Neuronal stem cell (in vitro differentiated cells): ENCODE measurements at regions not wholly inside any gene's neighbourhood (a gene's known extent, or its start where the extent isn't known, plus 50 kb on each side); places are given as distances from the start of the nearest gene placed in this dataset.

Source experiments
- DNase-seq: peaks from one replicate; pipeline ENCODE4 v3.0.0-alpha.2; 2013; ENCODE audit warnings: low spot score
- H2AFZ ChIP-seq: one replicate; pipeline ENCODE4 v1.6.1; 2013; ENCODE audit warnings: mild to moderate bottlenecking, low read length, inconsistent platforms
- H2AK5ac ChIP-seq: 2 replicates; pipeline ENCODE4 v1.6.1; 2013; ENCODE audit warnings: low read depth, mild to moderate bottlenecking, inconsistent platforms, low read length, moderate library complexity, mixed read lengths
- H2BK120ac ChIP-seq: 2 replicates; pipeline ENCODE4 v1.6.1; 2013; ENCODE audit warnings: low read depth, mild to moderate bottlenecking, inconsistent platforms, low read length, moderate library complexity, mixed read lengths
- H2BK12ac ChIP-seq: one replicate; pipeline ENCODE4 v1.6.1; 2013; ENCODE audit warnings: low read length, inconsistent platforms
- H2BK15ac ChIP-seq: 2 replicates; pipeline ENCODE4 v1.6.1; 2013; ENCODE audit warnings: mild to moderate bottlenecking, low read length, inconsistent platforms, mixed read lengths
- H2BK5ac ChIP-seq: one replicate; pipeline ENCODE4 v1.6.1; 2013; ENCODE audit warnings: inconsistent platforms, mild to moderate bottlenecking, low read length, moderate library complexity
- H3K14ac ChIP-seq: one replicate; pipeline ENCODE4 v1.6.1; 2013; ENCODE audit warnings: low read length, inconsistent platforms
- H3K18ac ChIP-seq: 2 replicates; pipeline ENCODE4 v1.6.1; 2013; ENCODE audit warnings: low read length, inconsistent platforms
- H3K23ac ChIP-seq: 2 replicates; pipeline ENCODE4 v1.6.1; 2013; ENCODE audit warnings: low read depth, mild to moderate bottlenecking, mixed read lengths, low read length, inconsistent platforms; ENCODE audit not compliant: poor library complexity
- H3K27ac ChIP-seq: replicated peaks from 3 replicates; pipeline ENCODE4 v1.5.1; 2013; ENCODE audit warnings: low read length, inconsistent platforms
- H3K27me3 ChIP-seq, 3 experiments: 2 replicates each; pipeline ENCODE4 v1.6.1; 2013; ENCODE audit warnings: low read length in 3 of 3, mild to moderate bottlenecking in 2 of 3, inconsistent platforms in 1 of 3, low read depth in 1 of 3, mixed read lengths in 1 of 3, moderate library complexity in 1 of 3; ENCODE audit not compliant: control insufficient read depth in 3 of 3, insufficient read depth in 3 of 3
- H3K36me3 ChIP-seq, 2 donors: replicated peaks in 1 of 2; 2 replicates each; pipeline ENCODE4 v1.6.1; 2013; ENCODE audit warnings: low read length in 2 of 2; ENCODE audit not compliant: control insufficient read depth in 2 of 2, insufficient read depth in 2 of 2
- H3K4ac ChIP-seq: 2 replicates; pipeline ENCODE4 v1.6.1; 2013; ENCODE audit warnings: inconsistent platforms, mild to moderate bottlenecking, low read length, moderate library complexity
- H3K4me1 ChIP-seq, 2 donors: 1 replicate in 1 of 2; 2 replicates in 1 of 2; pipeline ENCODE4 v1.6.1; 2013; ENCODE audit warnings: low read length in 2 of 2, low read depth in 1 of 2; ENCODE audit not compliant: control insufficient read depth in 2 of 2, insufficient read depth in 1 of 2
- H3K4me2 ChIP-seq: one replicate; pipeline ENCODE4 v1.6.1; 2013; ENCODE audit warnings: mild to moderate bottlenecking, low read length, inconsistent platforms; ENCODE audit not compliant: insufficient read depth, poor library complexity, severe bottlenecking
- H3K4me3 ChIP-seq, 2 donors: 2 replicates each; pipeline ENCODE4 v1.5.1; 2013; ENCODE audit warnings: low read length in 2 of 2, mild to moderate bottlenecking in 2 of 2, inconsistent platforms in 1 of 2, moderate library complexity in 1 of 2
- H3K79me1 ChIP-seq: one replicate; pipeline ENCODE4 v1.6.1; 2013; ENCODE audit warnings: low read depth, mild to moderate bottlenecking, inconsistent platforms, low read length, moderate library complexity
- H3K9ac ChIP-seq: one replicate; pipeline ENCODE4 v1.6.1; 2013; ENCODE audit warnings: mild to moderate bottlenecking, low read depth, low read length, inconsistent platforms; ENCODE audit not compliant: poor library complexity
- H3K9me3 ChIP-seq, 2 donors: replicated peaks in 1 of 2; 2 replicates each; pipeline versions ENCODE3 to v1.6.1; 2013; ENCODE audit warnings: low read length in 2 of 2, mild to moderate bottlenecking in 2 of 2, inconsistent platforms in 1 of 2, low read depth in 1 of 2, mixed read lengths in 1 of 2, moderate library complexity in 1 of 2; ENCODE audit not compliant: control insufficient read depth in 2 of 2, insufficient read depth in 1 of 2
- H4K8ac ChIP-seq: one replicate; pipeline ENCODE4 v1.6.1; 2013; ENCODE audit warnings: low read depth, mild to moderate bottlenecking, inconsistent platforms, low read length, moderate library complexity
- H4K91ac ChIP-seq: one replicate; pipeline ENCODE4 v1.6.1; 2013; ENCODE audit warnings: low read length, low read depth, mild to moderate bottlenecking, inconsistent platforms; ENCODE audit not compliant: poor library complexity
- WGBS, 2 donors: extraction: QIAGEN DNeasy Blood & Tissue Kit; methylation state at CpG; one replicate each; pipeline ENCODE4 v1.1.7; 2013; ENCODE audit warnings: missing lambda C conversion rate in 2 of 2, mixed read lengths in 1 of 2; ENCODE audit not compliant: insufficient read length in 2 of 2, insufficient replicate concordance in 1 of 2; ENCODE audit errors: extremely low coverage in 2 of 2; 5-methylcytosine and 5-hydroxymethylcytosine counted together

DNA sequence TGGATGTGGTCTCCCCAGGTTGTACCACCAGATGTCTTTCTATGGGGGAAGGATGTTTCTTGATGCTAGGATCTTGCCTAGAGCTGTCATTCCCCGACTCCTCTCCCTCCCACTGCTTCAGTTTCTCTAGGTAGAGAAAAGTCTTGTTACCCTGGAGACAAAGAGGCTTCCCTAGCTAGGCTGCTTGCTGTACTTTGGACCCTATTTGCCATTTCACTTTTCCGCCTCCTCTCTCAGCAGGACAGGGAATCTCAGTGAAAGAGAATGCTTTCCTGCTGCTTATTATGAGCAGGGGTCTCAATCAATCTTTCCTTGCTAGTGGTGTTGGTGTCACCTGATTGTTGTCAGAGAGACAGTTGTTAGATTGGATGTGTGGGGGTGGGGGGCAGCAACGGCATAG lies 818.8 kb upstream of the GYPC start:
- H4K8ac ChIP-seq: no peak overlapping the region
- no peaks in the 10 kb centered on the region for H3K9me3 ChIP-seq
- H3K4me2 ChIP-seq: no peak overlapping the region
- no peak overlapping the region for H3K9ac ChIP-seq
- no peak overlapping the region for H3K18ac ChIP-seq
- H3K4me1 ChIP-seq: peaks cover 9% of the 10 kb centered on the region in 2 donors
- H2AK5ac ChIP-seq: no peak overlapping the region
- H3K27ac ChIP-seq: no peak overlapping the region
- no peak overlapping the region for H4K91ac ChIP-seq
- peak overlapping the region; percentile 26 for H2AFZ ChIP-seq
- WGBS, 2 donors: no CpG with 5 or more reads among the region's 3 CpGs
- no peak overlapping the region for H2BK15ac ChIP-seq
- no peaks in the 10 kb centered on the region for H3K27me3 ChIP-seq
- H2BK12ac ChIP-seq: no peak overlapping the region
- H2BK120ac ChIP-seq: no peak overlapping the region
- no peak overlapping the region for H3K4me3 ChIP-seq
- H3K36me3 ChIP-seq: no peaks in the 10 kb centered on the region
- no peak overlapping the region for H3K23ac ChIP-seq
- H3K4ac ChIP-seq: no peak overlapping the region
- peak; percentile 26 for DNase-seq
- H3K14ac ChIP-seq: no peak overlapping the region
- H3K79me1 ChIP-seq: no peaks in the 10 kb centered on the region
- no peak overlapping the region for H2BK5ac ChIP-seq

- Histone ChIP-seq H3K27ac (peak overlapping the region; percentile 47), H3K9ac (no peak overlapping the region), H2BK120ac (no peak overlapping the region), H2AK5ac (no peak overlapping the region), H3K4me3 (no peak overlapping the region), H3K9me3 (no peaks in the 10 kb centered on the region), H2AFZ (peak overlapping the region; percentile 26), H3K14ac (no peak overlapping the region), H2BK5ac (no peak overlapping the region), H4K91ac (no peak overlapping the region), H3K79me1 (no peaks in the 10 kb centered on the region), H2BK15ac (no peak overlapping the region), H3K4me2 (no peak overlapping the region), H4K8ac (no peak overlapping the region), H3K23ac (no peak overlapping the region), H3K4ac (no peak overlapping the region), H3K18ac (no peak overlapping the region), H3K4me1 (peaks cover 9% of the 10 kb centered on the region in 2 donors), H3K36me3 (no peaks in the 10 kb centered on the region), H3K27me3 (no peaks in the 10 kb centered on the region), H2BK12ac (no peak overlapping the region)
- no CpG with 5 or more reads among the region's 5 CpGs for WGBS, 2 donors
- DNase-seq: no peak
Measured at GRCh38 chr2:125837611-125838010, 818.3 kb upstream of the GYPC start.

- no peak overlapping the region for H3K4me3 ChIP-seq
- no peak overlapping the region for H3K4ac ChIP-seq
Measured at GRCh38 chr2:125839945-125840344, 816.0 kb upstream of the GYPC start.

DNA sequence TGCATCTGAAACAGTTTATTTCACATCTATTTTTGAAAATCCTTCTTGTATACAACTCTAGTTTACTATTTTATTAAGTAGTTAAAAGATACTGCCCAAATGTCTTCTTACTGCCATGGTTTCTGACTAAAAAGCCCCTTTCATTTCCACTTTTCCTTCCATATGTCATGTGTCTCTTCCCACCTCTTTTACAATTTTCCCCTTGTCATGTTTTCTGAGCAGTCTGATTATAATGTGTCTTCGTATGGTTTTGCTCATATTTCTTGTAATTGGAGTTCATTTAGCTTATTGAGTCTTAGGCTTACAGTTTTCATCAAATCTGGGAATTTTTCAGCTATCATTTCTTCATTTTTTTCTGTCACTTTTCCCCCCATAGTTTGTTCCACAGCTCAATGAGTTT lies 813.9 kb upstream of the GYPC start:
- no peak overlapping the region for H3K27ac ChIP-seq
- no peak overlapping the region for H2BK15ac ChIP-seq

More at GRCh38 chr2:125839945-125840344, 816.0 kb upstream of the GYPC start:
- no peak overlapping the region for H4K91ac ChIP-seq
- no peak overlapping the region for H2BK5ac ChIP-seq
- no peak overlapping the region for H3K27ac ChIP-seq
- no peak overlapping the region for H2BK120ac ChIP-seq
- no peak overlapping the region for H3K18ac ChIP-seq
- H2AFZ ChIP-seq: no peak overlapping the region
- H4K8ac ChIP-seq: no peak overlapping the region
- H2BK15ac ChIP-seq: no peak overlapping the region
- no peak overlapping the region for H3K23ac ChIP-seq
- no peak overlapping the region for H3K9ac ChIP-seq
- peaks cover 9% of the 10 kb centered on the region in 2 donors for H3K4me1 ChIP-seq
- no peaks in the 10 kb centered on the region for H3K36me3 ChIP-seq
- H2AK5ac ChIP-seq: no peak overlapping the region
- no peak overlapping the region for H3K4me2 ChIP-seq
- H3K14ac ChIP-seq: no peak overlapping the region
- DNase-seq: no peak
- no peaks in the 10 kb centered on the region for H3K9me3 ChIP-seq
- H3K27me3 ChIP-seq: no peaks in the 10 kb centered on the region
- H3K79me1 ChIP-seq: no peaks in the 10 kb centered on the region
- H2BK12ac ChIP-seq: no peak overlapping the region

More for the DNA sequence above, 813.9 kb upstream of the GYPC start:
- H3K18ac ChIP-seq: no peak overlapping the region
- no peak overlapping the region for H3K4me3 ChIP-seq
- no peak overlapping the region for H4K91ac ChIP-seq
- H2BK120ac ChIP-seq: no peak overlapping the region
- H3K36me3 ChIP-seq: no peaks in the 10 kb centered on the region
- no peak overlapping the region for H2AK5ac ChIP-seq
- H3K4me1 ChIP-seq: peaks cover 6 to 7% of the 10 kb centered on the region in 2 donors
- no peak overlapping the region for H3K9ac ChIP-seq
- H3K79me1 ChIP-seq: no peaks in the 10 kb centered on the region
- H2BK12ac ChIP-seq: no peak overlapping the region
- no peak overlapping the region for H3K23ac ChIP-seq
- no peaks in the 10 kb centered on the region for H3K27me3 ChIP-seq
- no peak overlapping the region for H4K8ac ChIP-seq
- H2AFZ ChIP-seq: no peak overlapping the region
- no peak overlapping the region for H2BK5ac ChIP-seq
- no peak overlapping the region for H3K4me2 ChIP-seq
- no CpG with 5 or more reads among the region's 1 CpG for WGBS, 2 donors
- H3K14ac ChIP-seq: no peak overlapping the region
- H3K4ac ChIP-seq: no peak overlapping the region
- H3K9me3 ChIP-seq: no peaks in the 10 kb centered on the region
- DNase-seq: no peak
